ENCODE measurements at regions not wholly inside any gene's neighbourhood (a gene's known extent, or its start where the extent isn't known, plus 50 kb on each side); places are given as distances from the start of the nearest gene placed in this dataset.

DNA sequence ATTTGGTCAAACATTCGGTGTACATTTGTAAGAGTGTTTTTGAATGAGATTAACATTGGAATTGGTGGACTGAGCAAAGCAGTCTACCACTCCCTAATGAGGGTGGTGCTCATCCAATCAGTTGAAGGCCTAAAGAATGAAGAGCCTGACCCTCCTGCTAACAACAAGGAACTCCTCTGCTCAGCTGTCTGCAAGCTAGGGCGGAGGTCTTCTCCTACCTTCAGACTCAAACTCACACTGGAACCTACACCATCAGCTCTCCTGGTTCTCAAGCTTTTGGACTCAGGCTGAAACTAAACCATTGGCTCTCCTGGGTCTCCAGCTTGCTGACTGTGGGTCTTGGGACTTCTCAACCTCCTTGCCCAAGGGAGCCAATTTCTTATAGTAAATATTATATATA lies 55.5 kb upstream of the NPAS2 start:
- no peak for DNase-seq (ENCODE audit: extremely low read depth, low read depth)
- TF ChIP-seq, protein P1, sequence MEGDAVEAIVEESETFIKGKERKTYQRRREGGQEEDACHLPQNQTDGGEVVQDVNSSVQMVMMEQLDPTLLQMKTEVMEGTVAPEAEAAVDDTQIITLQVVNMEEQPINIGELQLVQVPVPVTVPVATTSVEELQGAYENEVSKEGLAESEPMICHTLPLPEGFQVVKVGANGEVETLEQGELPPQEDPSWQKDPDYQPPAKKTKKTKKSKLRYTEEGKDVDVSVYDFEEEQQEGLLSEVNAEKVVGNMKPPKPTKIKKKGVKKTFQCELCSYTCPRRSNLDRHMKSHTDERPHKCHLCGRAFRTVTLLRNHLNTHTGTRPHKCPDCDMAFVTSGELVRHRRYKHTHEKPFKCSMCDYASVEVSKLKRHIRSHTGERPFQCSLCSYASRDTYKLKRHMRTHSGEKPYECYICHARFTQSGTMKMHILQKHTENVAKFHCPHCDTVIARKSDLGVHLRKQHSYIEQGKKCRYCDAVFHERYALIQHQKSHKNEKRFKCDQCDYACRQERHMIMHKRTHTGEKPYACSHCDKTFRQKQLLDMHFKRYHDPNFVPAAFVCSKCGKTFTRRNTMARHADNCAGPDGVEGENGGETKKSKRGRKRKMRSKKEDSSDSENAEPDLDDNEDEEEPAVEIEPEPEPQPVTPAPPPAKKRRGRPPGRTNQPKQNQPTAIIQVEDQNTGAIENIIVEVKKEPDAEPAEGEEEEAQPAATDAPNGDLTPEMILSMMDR (IDR thresholded peaks at IDR 0.05; ENCODE audit: low read depth, low read length): no peak

GRCh38 chr2:100765481-100765880 lies 54.5 kb upstream of the NPAS2 start:
- DNase-seq (ENCODE audit: extremely low read depth, low read depth): no peak
- TF ChIP-seq, protein P1 (IDR thresholded peaks at IDR 0.05; ENCODE audit: low read depth, low read length): no peak

DNA sequence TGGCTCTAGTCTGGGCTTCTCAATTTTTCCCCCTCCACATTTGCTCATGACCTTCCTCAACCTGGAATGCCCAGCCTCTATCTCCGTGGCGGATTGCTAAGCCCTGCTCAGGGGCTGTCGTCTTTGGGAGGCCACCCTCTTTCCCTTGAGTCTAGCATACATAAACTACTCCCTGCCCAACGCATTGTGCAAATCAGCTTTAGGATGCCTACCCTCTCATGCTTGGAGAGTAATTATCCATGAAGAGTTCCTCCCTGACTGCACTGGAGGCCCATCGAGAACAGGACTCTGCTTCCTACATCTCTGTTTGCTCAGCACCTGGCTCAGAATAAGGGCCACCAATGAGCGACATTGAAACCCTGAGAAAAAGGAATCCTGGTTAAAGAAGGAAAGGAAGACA lies 53.7 kb upstream of the NPAS2 start:
- DNase-seq (ENCODE audit: extremely low read depth, low read depth): no peak
- TF ChIP-seq, protein P1 (IDR thresholded peaks at IDR 0.05; ENCODE audit: low read depth, low read length): no peak

DNA sequence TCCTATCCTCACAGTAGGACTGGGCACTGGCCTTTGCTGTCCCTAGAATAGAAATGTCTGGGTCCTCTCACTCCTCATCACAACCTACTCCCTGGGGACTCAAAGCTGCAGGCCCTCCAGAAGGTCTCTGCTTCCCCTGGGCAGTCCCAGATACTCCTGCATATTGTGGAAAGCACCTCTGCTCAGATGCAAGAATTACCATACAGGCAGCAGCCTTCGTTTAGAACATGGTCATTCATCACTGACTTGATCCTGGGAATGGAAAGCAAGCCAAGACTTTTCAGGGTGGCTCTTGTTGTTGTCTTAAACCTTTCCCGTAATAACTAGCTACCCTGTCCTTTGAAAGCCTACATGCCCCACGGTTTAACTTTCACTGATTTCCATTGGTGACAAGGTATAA lies 53.1 kb upstream of the NPAS2 start:
- no peak for DNase-seq (ENCODE audit: extremely low read depth, low read depth)
- TF ChIP-seq, protein P1 (IDR thresholded peaks at IDR 0.05; ENCODE audit: low read depth, low read length): no peak

GRCh38 chr2:100767224-100767653 lies 52.7 kb upstream of the NPAS2 start:
- no peak for DNase-seq (ENCODE audit: extremely low read depth, low read depth)
- TF ChIP-seq, protein P1 (IDR thresholded peaks at IDR 0.05; ENCODE audit: low read depth, low read length): no peak

- no peak for DNase-seq (ENCODE audit: extremely low read depth, low read depth)
- TF ChIP-seq, protein P1 (IDR thresholded peaks at IDR 0.05; ENCODE audit: low read depth, low read length): no peak
Measured at GRCh38 chr2:100767810-100768806, 51.8 kb upstream of the NPAS2 start.

All from AG09319 (cell line).